HG02571 (cell line): ENCODE measurements at regions not wholly inside any gene's neighbourhood (a gene's known extent, or its start where the extent isn't known, plus 50 kb on each side); places are given as distances from the start of the nearest gene placed in this dataset.
"Not testable (repeated sequence)": the region's sequence is repeated elsewhere in the genome, so short reads cannot be mapped to it uniquely, and the experiment has no call there.

Experiments
- ATAC-seq: cut with Tn5 transposase; IDR thresholded peaks from one replicate; pipeline ENCODE4 v1.9.1; 2021; ENCODE audit warnings: mild to moderate bottlenecking, moderate library complexity; ENCODE audit not compliant: unreplicated experiment

DNA sequence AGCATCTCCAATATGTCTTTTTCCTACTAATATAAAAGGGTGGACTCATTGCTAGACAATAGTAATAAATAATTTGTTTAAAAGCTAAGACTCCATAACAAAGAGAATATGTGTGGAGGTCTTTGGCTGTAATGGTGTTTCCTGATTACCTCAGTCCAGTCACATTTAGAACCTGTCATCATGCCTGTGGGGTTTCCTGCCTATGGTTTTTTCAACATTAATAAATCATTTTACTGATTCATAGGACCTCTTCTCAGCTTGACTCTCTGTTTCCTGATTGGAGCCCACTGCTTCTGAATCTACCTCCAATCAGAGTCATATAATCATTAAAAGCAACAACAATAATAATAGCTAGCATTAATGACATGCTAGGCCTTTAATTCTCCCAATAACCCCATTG lies 52.4 kb upstream of the GNAI1 start:
- ATAC-seq = no peak

DNA sequence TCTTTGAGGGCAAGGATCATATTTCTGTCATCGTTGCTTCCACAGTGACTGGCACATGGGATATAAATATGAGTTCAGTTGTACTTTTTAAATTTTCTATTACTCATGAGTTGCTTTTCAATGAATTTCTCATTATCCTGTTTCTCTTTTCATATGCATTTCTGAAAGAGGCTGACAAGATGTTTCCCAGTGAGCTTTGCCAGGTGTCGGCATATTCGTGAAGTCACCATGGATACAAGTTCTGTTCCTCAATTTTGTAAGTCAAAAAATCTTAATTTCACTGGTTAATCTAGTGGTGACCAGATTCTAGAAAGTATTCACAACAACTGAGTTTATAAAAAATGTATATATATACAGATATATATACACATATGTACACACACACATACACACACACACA lies 55.7 kb upstream of the GNAI1 start:
- no peak for ATAC-seq

DNA sequence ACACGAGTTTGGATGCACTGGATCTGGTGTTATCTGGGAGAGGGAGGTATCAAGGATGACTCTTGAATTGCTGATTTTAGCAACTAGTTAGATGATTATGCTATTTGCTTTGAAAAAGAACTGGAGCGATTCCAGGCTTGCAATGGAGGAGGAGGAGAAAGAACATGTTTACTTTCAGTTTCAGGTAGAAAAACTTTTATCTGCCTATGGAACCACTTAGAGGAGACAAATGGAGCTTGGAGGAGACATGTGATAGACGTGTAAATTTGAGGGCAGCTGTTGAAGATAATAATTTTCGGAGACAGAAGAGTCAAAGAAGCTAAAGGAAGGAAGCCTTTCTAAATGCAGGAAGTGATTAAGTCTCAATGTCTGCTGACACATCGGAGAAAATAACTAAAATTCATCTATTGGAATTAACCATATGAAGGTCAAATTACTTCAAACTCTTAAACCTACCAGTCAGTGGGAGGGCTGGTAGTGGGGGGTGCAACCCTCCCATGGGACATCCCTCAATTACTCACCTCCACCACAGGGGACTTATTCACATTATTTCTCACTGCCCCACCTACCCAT lies 56.4 kb upstream of the GNAI1 start:
- ATAC-seq = no peak

DNA sequence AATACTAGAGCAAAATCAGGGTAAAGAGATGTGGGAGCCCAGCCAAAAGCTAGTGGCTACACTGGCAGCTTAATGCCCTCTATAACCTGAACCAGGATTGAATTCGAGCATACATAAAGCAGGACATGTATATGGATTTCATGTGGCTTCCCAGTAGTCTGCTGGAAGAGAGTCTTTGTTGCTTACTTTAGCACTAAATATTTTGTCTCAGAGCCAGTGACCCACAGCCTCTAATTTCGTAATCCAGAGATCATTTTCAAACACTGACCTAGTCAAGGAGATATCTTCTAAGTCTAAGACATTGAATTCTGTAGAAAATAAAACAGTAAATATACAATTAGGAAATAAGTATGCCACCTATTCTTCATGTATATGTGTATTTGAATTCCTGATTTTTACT lies 64.2 kb upstream of the GNAI1 start:
- ATAC-seq = no peak

DNA sequence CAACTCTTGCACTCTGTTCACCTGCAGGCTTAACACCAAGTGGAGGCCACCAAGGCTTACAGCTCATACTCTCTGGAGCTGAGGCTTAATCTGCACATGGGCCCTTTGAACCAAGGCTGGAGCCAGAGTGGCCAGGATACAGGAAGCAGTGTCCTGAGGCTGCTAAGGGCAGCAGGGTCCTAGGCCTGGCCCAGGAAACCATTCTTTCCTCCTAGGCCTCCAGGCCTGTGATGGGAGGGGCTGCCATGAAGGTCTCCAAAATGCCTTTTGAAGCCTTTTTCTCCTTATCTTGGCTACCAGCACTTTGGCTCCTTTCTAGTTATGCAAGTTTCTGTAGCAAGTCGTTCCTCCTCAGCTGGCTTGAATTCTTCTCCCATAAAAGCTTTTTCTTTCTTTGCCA lies 68.0 kb upstream of the GNAI1 start:
- ATAC-seq = no peak

DNA sequence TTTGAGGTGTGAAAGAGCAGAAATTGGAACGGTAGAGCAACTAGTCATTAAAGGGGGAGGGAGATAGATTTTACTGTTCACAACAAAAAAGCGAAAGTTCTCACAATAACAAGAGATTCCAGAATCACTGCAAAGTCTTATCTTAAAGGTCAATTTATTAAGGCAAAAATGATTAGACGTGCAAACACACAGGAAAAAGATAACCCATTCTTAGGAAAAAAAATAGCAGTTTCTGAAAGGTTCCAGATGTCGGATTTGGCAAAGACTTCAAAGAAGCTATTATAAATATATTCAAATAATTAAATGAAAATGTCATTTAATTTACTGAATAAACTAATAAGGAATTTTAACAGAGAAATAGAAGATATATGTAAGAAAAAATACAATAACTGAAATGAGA lies 70.8 kb upstream of the GNAI1 start:
- ATAC-seq = no peak

DNA sequence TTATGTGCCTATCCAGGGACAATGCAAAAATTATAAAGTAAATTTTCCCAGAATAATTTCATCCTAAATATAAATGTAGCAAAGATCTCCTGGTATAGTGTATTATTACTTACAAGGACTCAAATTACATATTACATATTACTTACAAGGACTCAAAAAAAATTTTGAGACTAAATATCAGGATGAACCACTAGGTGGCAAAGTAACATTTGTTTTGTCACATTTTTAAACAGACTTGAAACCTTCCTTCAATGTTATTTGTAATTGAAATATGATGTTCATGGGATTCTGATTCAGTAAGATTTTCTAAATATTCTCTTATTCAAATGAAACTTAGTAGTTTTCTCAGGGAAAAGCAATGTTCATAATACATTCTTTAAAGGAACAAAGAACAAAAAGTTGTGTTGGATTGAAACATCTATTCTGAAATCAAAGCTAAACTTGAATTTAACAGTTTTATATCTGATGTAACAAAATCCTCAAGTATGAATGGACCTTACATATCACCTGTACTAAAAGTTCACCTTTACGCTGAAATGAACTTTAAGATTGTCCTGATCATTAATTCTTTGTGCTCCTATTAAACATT lies 74.3 kb upstream of the GNAI1 start:
- no peak for ATAC-seq

DNA sequence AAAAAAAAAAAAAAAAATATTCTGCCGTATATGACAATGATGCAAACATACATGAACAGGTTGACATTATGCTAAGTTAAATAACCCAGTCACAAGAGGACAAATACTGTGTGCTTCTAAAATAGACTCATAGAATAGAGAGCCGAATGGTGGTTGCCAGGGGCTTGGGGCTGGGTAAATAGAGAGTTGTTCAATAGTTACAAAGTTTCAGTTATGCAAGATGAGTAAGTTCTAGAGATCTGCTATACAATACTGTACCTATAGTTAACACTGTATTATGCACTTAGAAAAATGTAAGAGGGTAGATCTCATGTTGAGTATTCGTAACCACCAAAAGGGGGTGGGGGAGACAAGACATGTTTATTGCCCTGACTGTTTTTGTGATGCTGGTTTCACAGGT lies 77.1 kb upstream of the GNAI1 start:
- ATAC-seq = no peak

DNA sequence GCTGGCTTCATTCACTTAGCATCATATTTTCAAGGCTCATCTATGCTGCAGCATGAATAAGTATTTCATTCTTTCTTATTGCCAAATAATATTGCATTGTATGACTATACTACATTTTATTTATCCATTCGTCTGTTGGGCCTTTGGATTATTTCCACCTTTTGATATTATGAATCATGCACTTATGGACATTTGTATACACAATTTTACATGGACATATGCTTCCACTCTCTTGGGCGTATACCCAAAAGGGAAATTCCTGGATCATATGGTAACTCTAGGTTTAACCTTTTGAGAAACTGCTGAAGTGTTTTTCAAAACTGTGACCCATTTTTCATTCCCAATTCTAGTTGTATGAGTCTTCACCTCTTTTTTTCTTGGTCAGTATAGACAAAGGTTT lies 80.3 kb upstream of the GNAI1 start:
- ATAC-seq = no peak

DNA sequence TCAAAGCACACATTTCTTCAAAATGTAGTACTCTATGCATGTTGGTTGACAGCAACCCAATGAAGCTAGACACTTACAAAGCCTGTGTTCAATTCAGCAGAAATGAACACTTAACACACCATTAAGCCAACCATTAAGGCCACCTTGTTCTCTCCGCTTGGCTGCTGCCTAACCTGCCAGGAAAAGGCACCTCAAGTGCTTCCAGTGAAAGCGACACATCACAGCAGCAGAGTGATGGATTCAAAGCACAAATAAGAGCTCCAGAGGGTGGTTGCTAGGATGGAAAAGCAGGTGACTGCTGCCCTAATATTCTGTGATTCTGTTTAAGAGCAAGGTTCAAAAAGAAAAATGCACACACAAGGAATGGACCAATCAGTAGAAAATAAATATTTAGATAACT lies 81.5 kb upstream of the GNAI1 start:
- no peak for ATAC-seq

DNA sequence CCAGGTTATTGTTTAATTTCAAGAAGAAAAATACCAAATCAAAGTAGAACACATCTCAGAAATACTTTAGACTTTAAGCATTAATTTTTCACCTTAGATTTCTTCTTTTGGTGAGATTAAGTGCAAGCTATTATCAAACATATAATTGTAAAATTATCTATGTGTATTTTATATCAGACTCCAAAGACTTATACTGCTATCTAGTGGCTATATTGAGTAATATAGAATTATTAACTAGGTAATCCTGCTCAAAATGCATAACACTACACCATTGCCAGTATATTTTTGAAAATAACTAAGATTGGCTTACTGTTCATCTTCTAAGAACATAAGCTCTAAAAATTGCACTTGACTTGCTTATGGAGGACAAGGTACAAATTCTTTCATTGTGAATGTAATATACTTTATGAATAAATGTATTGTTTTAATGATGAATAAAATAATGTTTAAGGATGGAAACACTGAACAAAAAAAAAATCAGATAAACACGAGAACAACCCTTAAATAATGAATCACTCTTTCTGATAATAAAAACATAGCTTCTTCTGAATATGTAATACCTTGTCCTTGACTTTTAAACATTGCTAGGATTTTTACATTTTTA lies 86.7 kb upstream of the GNAI1 start:
- no peak for ATAC-seq

DNA sequence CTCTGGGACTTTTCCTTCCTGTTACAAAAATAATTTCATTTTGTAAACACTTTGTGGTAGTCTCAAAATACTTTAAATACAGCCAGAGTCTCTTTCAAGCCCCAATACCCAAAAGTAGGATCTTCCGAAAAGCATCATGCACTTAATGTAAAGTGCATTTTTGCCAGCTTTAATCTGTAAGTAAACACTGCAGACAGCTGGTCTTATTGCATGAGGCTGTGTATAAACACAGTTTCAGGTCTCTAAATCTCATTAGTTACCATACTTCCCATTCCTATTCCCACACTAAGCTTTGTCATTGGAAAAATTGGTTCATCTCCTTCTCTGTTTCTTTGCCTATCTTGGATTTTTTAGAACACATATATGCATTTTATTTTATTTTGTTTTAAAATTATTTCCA lies 87.6 kb upstream of the GNAI1 start:
- ATAC-seq = no peak

DNA sequence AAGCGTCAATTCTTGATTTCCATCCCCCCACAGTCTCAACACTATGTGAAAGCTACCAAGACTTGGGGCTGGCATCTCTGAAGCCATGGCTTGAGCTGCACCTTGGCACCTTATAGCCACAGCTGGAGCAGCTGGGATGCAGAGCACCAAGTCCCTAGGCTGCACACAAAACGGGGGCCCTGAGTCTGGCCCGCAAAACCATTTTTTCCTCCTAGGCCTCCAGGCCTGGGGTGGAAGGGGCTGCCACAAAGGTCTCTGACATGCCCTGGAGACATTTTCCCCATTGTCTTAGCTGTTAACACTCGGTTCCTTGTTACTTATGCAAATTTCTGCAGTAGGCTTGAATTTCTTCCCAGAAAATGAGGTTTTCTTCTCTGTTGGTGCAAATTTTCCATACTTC lies 89.8 kb upstream of the GNAI1 start:
- ATAC-seq = no peak

DNA sequence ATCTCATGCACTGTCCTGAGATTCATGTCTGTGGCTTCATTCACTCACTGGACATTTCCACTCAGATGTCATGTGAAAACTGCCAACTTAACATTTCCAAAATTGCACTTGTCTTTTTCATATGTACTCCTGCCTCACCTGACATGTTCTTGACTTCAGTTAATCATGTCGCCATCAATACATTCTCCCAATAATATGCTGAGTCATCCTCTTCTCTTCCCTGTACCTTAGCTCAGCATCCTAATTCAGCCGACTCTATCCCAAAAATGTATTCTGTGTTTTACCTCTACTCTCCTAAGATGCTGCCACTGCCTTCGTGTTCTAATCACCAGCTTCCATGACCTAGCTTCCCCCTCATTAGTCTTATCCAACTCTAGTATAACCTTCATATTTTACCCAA lies 93.9 kb upstream of the GNAI1 start:
- no peak for ATAC-seq

DNA sequence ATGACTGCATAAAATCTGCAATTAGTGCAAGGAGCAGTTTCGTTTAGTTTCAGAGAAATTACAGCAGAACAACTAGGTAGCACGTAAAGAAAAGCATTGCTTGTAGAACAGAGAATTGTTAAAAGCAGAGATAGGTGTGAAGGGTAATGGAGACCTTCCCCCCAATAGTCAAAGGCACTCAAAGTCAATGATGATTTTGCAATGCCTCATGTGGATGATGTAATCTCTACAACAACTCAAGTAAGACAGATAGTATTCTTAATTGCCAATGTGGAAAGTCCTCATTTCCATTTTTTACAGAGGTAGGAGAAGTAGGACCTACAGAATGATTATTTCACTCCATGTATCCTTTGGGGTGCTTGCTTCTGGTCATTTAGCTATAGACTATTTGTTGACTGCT lies 94.3 kb upstream of the GNAI1 start:
- no peak for ATAC-seq

DNA sequence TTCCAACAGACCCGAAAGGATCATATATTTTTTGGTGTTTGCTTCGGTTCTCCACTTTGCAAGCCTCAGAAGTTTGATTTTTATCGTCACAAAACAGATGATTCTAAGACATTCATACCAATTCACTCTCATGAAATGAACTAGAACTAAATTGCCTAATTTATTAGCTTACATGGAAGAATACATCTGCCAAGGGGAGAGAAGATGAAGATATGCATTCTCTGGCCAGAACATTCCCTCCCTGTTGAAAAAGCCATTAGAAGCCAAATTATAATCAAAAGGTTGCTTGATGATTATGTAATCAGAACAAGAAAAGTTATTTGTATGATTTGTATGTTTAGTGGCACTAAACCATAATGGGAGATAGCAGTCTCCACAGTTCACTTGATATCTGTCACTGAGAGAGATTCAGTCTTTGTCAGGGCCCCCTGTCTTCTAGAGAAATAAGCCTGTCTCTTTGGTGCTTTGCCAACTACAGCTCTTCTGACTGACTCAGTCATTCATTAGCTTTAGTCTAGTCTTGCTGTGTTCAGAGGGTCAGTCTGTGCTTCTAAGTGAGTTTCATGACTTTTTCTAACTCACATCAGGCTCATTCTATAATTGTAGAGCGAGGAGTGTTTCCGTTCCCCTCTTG lies 95.3 kb upstream of the GNAI1 start:
- ATAC-seq = no peak

DNA sequence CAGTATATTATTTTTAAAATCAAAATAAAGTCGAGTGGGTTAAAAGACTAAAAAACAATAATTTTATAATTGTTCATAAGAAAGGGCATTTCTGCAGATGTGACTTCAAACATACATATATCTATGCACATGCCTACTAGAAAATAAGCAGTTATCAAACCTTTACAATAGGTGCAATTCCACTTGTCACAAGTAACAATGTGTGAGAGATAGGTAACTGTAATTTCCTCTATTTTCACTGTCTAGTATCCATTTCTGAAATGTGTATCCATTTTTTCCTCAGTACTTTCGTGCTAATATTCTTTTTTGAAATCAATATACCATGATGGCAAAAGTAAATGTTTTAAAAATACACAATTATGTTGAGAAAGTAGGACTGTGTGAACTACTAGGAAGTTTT lies 96.9 kb upstream of the GNAI1 start:
- no peak for ATAC-seq

DNA sequence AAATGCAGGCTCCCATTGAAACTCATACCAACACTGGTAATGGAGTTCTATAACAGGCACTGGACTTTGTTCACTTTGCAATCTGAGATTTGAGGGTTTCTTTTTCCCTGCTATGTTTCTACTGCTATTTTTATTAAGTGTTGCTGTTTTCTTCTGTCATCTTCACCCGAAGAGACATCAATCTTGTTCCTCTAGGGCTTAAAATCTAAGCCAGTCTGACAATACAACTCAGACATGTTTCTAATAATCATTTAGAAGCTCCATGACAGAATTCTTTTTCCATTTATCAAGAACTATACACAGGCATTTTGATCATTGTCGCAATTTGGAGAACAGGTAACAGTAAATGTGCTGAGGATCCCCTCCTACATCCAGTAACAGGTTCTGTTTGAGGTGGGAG lies 98.5 kb upstream of the GNAI1 start:
- ATAC-seq = no peak

DNA sequence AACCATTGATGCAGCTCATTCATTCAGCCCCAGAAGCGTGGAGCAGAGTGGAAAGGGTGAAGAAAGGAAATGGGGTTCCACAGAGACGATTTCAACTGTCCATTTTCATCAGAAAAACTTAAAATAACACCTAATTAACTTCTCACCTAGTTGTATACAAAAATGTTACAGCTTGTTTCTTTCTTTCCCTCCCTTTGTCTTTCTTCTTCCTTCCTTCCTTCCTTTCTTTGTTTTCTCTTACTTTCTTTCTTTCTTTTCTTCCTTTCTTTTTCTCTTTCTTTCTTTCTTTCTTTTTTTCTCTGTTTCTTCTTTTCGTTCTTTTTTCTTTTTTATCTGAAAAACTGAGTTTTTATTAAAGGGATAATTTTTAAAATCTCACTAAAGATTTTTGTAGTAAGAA lies 105.9 kb upstream of the GNAI1 start:
- no peak for ATAC-seq

DNA sequence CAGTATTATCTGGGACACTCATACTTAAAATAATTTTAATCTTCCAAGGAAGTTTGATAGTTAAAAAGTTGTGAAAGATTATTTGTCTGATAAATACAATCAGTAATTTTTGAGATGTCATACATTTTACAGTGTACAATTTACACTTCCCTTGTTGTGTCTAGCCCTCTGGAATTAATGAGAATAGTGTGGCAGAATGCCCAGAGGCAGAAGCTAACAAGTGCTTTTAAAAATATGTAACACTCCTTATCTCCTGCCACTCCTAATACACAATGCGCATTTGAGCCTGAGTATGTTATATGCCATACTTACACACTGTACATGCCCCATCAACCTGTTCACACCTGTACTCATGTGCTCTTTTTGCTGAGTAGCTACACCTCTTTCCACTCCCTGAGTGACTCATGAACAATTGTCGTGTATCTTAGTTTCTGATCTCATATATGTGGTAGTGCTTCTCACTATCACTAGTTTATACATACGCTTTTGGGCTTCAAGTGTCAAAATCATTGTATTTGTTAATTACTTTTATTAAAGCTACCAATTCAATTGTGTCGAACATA lies 106.9 kb upstream of the GNAI1 start:
- no peak for ATAC-seq

DNA sequence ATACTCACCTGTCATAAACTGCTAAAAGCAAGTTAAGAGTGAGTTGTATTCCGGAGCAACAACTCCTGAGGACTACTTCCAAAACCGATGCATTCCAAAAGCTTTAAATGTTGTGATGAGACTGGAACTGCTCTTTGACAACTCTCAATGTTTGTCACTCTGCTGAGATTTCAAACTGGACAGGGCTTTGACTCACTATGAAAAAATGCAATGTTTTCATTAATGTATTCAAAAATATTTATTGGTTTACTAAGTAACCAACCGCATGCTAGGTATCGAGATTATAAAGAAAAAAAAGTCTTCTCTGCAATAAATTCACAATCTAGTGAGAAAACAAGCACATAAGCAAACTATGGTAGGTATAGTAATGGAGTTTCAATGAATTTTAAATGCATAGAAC lies 107.9 kb upstream of the GNAI1 start:
- no peak for ATAC-seq

DNA sequence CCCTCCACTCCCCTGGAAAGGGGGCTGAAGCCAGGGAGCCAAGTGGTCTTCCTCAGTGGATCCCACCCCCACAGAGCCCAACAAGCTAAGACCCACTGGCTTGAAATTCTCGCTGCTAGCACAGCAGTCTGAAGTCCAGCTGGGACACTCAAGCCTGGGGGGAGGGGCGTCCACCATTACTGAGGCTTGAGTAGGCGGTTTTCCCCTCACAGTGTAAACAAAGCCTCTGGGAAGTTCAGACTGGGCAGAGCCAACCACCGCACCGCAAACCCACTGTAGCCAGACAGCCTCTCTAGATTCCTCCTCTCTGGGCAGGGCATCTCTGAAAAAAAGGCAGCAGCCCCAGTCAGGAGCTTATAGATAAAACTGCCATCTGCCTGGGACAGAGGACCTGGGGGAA lies 114.4 kb upstream of the GNAI1 start:
- not testable (repeated sequence) for ATAC-seq
